NOMO-1 treated with DMSO at 0.1 percent for 48 hours (cell line): ENCODE measurements at regions not wholly inside any gene's neighbourhood (a gene's known extent, or its start where the extent isn't known, plus 50 kb on each side); places are given as distances from the start of the nearest gene placed in this dataset.
"Not testable (repeated sequence)": the region's sequence is repeated elsewhere in the genome, so short reads cannot be mapped to it uniquely, and the experiment has no call there.

Experiments used
- DNase-seq: peaks from one replicate; lab custom pipeline; 2025; ENCODE audit not compliant: unreplicated experiment; lab: John Stamatoyannopoulos, UW

GRCh38 chr15:38614621-38615020 is 50.0 kb upstream of the RASGRP1 start:
- no peak for DNase-seq

- no peak for DNase-seq
These were observed 53.2 kb upstream of the RASGRP1 start for GRCh38 chr15:38617831-38618230.

- DNase-seq, result no peak
These were observed 53.8 kb upstream of the RASGRP1 start for GRCh38 chr15:38618242-38618955.

GRCh38 chr15:38620098-38620497 is 55.5 kb upstream of the RASGRP1 start:
- no peak for DNase-seq

GRCh38 chr15:38620851-38621594 is 56.4 kb upstream of the RASGRP1 start:
- no peak for DNase-seq

GRCh38 chr15:38622304-38622703 is 57.7 kb upstream of the RASGRP1 start:
- no peak for DNase-seq

GRCh38 chr15:38622908-38623307 is 58.3 kb upstream of the RASGRP1 start:
- no peak for DNase-seq

GRCh38 chr15:38623744-38624143 is 59.1 kb upstream of the RASGRP1 start:
- DNase-seq, result no peak

- no peak for DNase-seq
These were observed 59.9 kb upstream of the RASGRP1 start for GRCh38 chr15:38624244-38625205.

- DNase-seq, result no peak
These were observed 61.3 kb upstream of the RASGRP1 start for GRCh38 chr15:38625886-38626285.

GRCh38 chr15:38626443-38627050 is 61.9 kb upstream of the RASGRP1 start:
- no peak for DNase-seq

GRCh38 chr15:38627689-38628277 is 63.2 kb upstream of the RASGRP1 start:
- no peak for DNase-seq

- no peak for DNase-seq
These were observed 66.8 kb upstream of the RASGRP1 start for GRCh38 chr15:38631119-38632075.

- no peak for DNase-seq
These were observed 70.6 kb upstream of the RASGRP1 start for GRCh38 chr15:38635170-38635569.

- no peak for DNase-seq
These were observed 72.0 kb upstream of the RASGRP1 start for GRCh38 chr15:38636597-38636996.

- DNase-seq, result no peak
These were observed 73.5 kb upstream of the RASGRP1 start for GRCh38 chr15:38638126-38638525.

- DNase-seq, result no peak
These were observed 74.2 kb upstream of the RASGRP1 start for GRCh38 chr15:38638811-38639210.

GRCh38 chr15:38642689-38643270 is 78.2 kb upstream of the RASGRP1 start:
- DNase-seq, result no peak

- not testable (repeated sequence) for DNase-seq
These were observed 79.7 kb upstream of the RASGRP1 start for GRCh38 chr15:38644353-38644752.
